Keratinocyte (primary cell): ENCODE measurements at regions not wholly inside any gene's neighbourhood (a gene's known extent, or its start where the extent isn't known, plus 50 kb on each side); places are given as distances from the start of the nearest gene placed in this dataset.

ENCODE experiments used
- EZH2 ChIP-seq: IDR thresholded peaks from one replicate; pipeline ENCODE4 v1.6.1; 2012; ENCODE audit warnings: inconsistent platforms, mild to moderate bottlenecking, low read length, moderate library complexity
- TF ChIP-seq, protein P1 (sequence below), 3 experiments: IDR thresholded peaks in 1 of 3; conservative IDR thresholded peaks in 1 of 3; optimal IDR thresholded peaks in 1 of 3; 2 replicates in 2 of 3; 3 replicates in 1 of 3; pipeline versions ENCODE3 to v1.5.1; 2011; ENCODE audit warnings: low read length in 3 of 3, mild to moderate bottlenecking in 3 of 3, moderate library complexity in 2 of 3, control low read depth in 1 of 3, inconsistent platforms in 1 of 3; ENCODE audit not compliant: insufficient read depth in 2 of 3; ENCODE audit errors: extremely low read depth in 1 of 3

DNA sequence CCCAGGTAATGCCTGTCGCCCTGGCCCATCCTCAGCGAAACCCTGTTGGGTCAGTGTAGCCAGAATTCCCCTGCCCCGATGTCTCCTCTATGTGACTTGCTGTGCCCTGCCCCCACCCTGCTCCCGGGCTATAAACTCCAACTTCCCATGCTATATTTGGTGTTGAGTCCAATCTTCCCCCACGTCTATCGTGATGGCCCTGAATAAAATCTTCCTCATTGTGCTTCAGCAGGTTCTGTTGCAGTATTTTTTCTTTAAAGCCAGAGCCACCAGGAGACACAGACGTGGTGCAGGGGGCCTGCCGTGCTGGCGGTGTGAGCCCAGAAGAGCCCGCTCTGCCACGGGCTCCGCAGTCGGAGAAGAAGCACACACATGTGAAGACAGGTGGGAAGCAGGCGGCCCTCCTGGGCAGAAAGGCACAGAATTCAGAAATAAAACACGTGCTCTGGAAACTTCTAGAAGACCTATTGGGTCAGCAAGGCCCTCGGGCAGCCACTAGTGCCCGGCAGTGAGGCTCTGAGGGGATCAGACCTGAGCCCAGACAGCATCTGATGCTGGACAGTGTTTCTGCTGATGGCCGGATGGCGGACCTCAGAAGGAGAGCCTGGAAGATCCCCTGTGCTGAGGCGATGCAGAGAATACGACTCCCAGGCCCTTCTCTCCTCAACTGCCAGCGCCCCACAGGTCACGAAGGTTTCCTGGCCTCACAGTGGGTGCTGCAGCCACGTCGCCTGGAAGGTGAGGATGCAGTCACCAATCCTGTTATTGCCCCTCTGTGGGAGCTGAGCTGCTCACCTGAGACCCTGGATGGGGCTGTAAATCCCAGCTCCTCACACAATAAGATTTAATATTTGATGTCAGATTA lies 501.9 kb downstream of the BRD1 start:
- TF ChIP-seq, protein P1, sequence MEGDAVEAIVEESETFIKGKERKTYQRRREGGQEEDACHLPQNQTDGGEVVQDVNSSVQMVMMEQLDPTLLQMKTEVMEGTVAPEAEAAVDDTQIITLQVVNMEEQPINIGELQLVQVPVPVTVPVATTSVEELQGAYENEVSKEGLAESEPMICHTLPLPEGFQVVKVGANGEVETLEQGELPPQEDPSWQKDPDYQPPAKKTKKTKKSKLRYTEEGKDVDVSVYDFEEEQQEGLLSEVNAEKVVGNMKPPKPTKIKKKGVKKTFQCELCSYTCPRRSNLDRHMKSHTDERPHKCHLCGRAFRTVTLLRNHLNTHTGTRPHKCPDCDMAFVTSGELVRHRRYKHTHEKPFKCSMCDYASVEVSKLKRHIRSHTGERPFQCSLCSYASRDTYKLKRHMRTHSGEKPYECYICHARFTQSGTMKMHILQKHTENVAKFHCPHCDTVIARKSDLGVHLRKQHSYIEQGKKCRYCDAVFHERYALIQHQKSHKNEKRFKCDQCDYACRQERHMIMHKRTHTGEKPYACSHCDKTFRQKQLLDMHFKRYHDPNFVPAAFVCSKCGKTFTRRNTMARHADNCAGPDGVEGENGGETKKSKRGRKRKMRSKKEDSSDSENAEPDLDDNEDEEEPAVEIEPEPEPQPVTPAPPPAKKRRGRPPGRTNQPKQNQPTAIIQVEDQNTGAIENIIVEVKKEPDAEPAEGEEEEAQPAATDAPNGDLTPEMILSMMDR (optimal IDR thresholded peaks at IDR 0.05 in 1 of 3, IDR thresholded peaks at IDR 0.05 in 1 of 3, conservative IDR thresholded peaks at IDR 0.05 in 1 of 3; ENCODE audit: extremely low read depth in 1 of 3, insufficient read depth in 2 of 3, low read length in 3 of 3), result no peak
- TF ChIP-seq EZH2, result no peak
